EL (cell line): ENCODE measurements at regions not wholly inside any gene's neighbourhood (a gene's known extent, or its start where the extent isn't known, plus 50 kb on each side); places are given as distances from the start of the nearest gene placed in this dataset.

Experiments
- DNase-seq: peaks from one replicate; pipeline ENCODE4 v3.0.0-alpha.2; 2016

DNA sequence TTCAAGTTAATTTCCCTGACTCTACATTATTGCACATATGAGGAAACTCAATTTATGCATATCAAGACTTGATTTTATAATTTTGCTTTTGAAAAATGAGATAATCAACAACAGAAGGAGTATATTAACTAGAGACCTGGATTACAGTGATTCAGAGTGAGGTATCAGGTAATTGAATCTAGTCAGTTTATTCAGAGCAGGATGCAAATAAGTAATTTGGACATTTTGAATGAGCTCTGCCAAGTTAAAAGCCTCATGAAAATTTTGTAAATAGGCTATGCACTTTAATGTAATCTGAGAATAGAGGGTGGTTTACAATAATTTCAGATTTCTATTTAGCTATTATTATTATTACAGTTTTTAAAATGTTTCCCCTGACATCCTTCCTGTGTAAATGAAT lies 203.7 kb upstream of the EMCN start:
- DNase-seq: no peak

GRCh38 chr4:100721077-100721476 lies 203.3 kb upstream of the EMCN start:
- DNase-seq: no peak

GRCh38 chr4:100716416-100716815 lies 198.6 kb upstream of the EMCN start:
- no peak for DNase-seq

- DNase-seq: no peak
These were observed 191.0 kb upstream of the EMCN start for GRCh38 chr4:100708776-100709175.

- DNase-seq: no peak
These were observed 190.0 kb upstream of the EMCN start for GRCh38 chr4:100707786-100708185.

DNA sequence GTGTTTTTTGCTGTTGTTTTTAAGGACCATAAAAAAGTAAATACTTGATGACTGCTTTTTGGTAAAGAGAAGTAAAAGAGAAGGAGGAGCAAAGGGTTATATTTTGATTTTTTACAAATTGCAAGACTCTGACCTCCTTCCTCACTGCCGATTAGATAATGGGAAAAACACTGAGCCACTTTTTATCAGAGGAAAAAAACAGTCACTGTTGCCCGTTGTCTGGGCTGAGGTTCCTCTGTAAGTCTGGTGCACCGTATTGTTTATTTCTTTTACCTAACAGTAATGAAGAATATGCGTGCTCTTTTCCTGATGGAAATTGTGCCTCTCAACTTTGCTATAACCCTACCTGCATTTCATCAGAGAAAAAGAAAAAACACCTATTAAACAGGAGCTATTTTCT lies 178.7 kb upstream of the EMCN start:
- DNase-seq: no peak

- DNase-seq: no peak
These were observed 178.0 kb upstream of the EMCN start for GRCh38 chr4:100695871-100696270.

DNA sequence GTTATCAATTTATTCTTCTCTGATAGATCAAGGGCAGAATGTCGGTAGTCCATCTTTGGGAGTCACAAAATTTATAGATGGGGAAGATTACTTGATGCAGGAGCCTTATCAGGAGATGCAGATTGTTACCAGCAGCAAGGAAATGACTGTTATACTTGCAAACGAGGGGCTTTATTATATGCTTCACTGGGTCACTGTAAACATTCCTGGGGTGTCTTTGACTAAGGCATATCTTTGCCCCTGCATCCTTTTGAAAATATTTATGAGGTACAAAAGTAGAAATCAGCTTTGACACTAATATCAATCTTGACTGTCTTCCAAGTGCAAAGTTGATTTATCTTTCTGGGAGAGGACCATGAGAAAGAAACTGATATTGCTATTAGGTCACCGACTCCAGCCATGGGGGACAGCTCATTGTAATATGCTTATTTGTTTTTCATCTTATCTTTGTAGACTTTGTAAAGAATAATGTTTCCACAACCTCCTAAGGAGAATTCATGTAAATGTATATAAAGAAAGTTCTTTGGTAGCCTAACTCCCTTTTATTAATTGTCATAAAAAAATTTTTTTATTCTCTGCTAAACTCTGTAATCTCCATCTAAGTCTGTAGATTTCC lies 177.3 kb upstream of the EMCN start:
- DNase-seq: no peak

- no peak for DNase-seq
These were observed 176.6 kb upstream of the EMCN start for GRCh38 chr4:100694467-100694866.

DNA sequence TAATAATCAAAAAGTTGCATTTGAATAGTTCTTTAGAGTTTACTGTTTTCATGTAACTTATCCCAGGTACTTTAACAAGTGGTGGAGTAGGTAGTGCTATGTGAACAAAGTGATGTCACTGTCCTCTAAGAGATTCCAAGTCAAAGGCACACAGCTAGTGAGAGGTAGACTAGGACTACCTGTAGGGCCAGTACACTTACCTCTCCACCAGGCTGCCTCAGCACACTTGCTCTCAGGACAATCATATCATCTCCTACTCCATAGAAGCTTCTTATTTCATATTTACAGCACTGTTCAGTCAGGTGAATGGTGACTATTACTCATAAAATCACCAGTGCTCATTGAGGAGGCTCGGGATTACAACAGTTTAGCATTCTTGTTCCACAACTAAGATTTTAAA lies 173.0 kb upstream of the EMCN start:
- DNase-seq: no peak

- DNase-seq: no peak
These were observed 170.5 kb upstream of the EMCN start for GRCh38 chr4:100688368-100688767.

GRCh38 chr4:100682477-100683218 lies 164.8 kb upstream of the EMCN start:
- DNase-seq: no peak

DNA sequence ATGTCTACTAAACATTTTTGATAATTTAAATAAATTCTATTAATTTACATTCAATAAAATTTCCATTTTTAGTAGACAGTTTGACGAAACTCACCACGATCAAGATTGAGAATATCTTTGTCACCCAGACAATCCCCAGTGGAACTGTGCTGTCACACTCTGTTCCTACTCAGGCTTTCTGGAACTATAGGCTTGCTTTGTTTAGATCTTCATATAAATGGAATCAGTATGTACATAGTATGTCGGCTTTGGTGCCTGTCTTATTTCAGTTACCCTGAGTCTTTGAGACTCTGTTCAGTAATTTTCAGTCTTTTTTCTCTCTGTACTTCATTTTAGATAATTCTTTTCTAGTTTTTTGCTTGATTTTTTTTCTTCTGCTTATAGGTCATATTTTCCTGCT lies 163.5 kb upstream of the EMCN start:
- no peak for DNase-seq

GRCh38 chr4:100679926-100680325 lies 162.1 kb upstream of the EMCN start:
- DNase-seq: no peak

DNA sequence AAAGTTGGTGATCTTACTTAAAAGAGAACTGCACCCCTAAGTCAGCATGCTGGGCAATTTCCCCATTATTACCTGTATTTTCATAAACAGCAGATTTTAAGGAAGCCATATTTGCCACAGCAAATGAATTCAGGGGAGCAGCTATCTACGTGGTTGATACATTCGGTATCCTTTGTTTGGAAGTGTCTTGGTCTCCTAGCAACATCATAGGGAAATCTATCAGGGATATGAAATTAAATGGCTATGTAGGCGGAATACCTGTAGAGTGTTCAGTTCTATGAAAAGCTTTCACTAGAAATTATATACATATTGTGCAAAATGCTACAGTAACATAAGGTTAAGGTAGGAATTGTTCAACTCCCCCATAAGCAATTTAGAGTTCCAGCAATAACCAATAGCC lies 157.2 kb upstream of the EMCN start:
- no peak for DNase-seq

DNA sequence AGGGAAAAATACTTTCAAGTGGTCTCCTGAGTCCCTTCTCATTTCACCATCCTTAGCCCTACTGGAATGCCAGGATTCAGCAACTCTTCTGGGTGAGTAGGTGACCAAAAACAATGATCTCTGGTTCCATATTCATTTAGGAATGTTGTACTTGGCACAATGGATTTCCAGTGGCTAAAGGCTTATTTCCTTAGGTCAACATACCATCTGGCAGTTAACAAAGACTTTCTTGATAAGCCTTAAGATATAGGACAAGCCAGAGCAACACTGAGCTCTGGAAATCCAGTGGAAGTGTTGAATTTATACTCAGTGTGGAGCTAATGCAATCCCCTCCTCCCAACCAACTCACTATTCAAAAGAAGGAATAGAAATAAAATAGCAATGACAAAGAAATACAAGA lies 139.4 kb upstream of the EMCN start:
- DNase-seq: no peak

DNA sequence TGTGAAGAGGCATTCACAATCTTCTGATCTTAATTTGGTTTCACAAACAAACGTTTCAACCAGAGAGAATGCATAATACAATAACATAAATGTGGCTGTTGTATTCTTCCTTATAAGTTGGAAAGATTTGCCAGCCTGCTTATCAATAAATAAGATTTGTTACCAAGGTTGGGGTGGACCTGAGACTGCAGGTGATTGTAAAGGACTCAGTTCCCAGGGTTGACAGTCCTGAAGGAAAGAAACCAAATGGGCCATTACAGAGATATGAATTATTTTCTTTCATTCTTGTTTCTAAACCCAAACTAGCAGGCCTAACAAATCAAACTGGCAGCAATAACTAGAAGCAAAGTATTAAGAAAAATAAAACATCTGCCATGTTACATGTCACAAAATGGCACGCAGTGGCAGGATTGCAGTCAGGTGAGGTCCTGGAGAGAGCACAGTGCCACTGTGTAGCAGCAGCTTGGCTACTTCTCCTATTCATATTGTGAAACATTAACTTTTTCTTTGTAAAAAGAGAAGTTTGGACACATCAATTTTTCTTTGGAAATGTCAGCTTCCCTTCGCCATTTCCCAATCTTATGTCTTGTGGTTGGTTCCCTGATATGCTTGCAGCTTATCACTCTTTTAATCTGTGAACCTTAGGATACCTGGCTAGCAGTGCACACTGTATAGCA lies 133.8 kb upstream of the EMCN start:
- DNase-seq: no peak

DNA sequence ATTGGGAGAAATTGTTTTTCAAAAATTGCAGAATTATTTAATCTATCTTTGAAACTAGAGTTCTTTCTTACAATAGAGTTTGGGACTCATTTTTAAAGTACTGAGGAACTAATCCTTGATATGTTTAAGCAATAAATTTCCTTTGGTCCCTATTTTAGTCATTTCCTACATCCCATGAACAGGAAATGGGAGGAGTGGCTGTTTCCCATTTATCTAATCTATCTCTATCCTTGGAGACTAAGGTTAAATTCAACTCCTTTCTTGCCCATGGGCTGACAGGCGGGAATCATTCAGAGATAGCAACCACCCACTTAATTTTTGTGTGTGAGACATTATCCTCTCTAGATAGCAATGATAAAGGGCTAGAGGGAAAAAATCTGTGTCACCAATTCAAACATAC lies 131.6 kb upstream of the EMCN start:
- no peak for DNase-seq

DNA sequence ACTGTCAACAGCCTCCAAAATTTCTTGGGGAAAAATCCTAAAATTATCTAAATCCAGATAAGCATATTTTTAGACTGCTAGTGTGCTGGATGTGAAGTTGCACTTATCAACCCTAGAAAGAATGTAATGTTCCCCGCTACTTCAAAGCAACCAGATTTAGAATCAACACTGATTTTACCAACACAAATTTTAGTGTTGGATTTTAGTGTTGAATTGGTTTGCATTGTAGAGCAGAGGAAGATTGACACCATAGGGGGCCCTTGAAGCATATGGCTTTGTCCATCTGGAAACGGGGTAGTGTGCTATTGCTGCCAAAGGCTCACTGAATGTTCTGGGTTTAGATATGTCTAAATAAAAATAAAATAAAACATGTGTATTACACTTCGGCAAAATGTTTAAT lies 126.3 kb upstream of the EMCN start:
- no peak for DNase-seq

GRCh38 chr4:100641336-100641735 lies 123.5 kb upstream of the EMCN start:
- DNase-seq: no peak

- no peak for DNase-seq
These were observed 118.1 kb upstream of the EMCN start for GRCh38 chr4:100635899-100636298.

DNA sequence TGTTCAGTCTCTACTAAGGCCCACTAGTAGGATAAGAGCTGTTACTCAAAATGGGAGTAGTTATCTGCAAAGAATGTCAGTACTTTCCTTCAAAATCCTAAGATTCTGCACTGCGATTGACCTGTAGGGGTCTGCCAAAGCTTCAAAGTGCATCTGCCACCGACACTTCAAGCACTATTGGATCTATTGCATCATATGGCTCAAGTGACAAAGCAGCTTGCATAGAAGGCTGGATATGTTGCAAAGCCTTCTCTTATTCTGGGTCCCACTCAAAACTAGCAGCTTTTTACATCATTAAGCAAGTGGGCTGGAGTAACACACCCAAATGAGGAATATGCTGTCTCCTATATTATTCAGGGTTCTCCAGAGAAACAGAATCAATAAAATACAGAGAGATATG lies 115.4 kb upstream of the EMCN start:
- no peak for DNase-seq

DNA sequence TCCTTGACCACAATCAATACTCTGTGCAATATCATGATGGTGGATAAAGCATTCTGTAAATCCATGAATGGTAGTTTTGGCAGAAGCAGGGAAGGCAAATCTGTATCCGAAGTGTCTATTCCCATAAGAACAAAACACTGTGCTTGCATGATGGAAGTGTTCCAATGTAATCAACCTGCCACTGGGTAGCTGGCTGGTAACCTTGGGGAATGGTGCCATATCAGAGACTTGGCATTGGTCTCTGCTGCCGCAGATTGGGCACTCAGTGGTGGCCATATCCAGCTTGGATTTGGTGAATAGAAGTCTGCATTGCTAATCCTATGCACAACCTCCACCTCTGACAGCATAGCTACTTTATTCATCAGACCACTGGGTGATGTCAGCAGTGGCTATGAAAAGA lies 114.3 kb upstream of the EMCN start:
- DNase-seq: no peak

GRCh38 chr4:100631281-100631968 lies 113.6 kb upstream of the EMCN start:
- no peak for DNase-seq
